ENCODE measurements at regions not wholly inside any gene's neighbourhood (a gene's known extent, or its start where the extent isn't known, plus 50 kb on each side); places are given as distances from the start of the nearest gene placed in this dataset.

- Histone ChIP-seq H3K27me3 (replicated peaks; ENCODE audit: insufficient read depth, low read length) (no peaks in the 10 kb centered on the region), H3K36me3 (replicated peaks; ENCODE audit: insufficient read depth, low read length) (no peaks in the 10 kb centered on the region), H3K4me2 (ENCODE audit: low read depth, low read length) (no peak overlapping the region), H2AFZ (ENCODE audit: low read length) (no peak overlapping the region), H3K9ac (ENCODE audit: low read length) (no peak overlapping the region), H3F3A (ENCODE audit: insufficient read depth, low read length) (no peaks in the 10 kb centered on the region), H3K79me2 (ENCODE audit: low read length) (no peaks in the 10 kb centered on the region), H4K20me1 (ENCODE audit: insufficient read depth, low read length) (no peaks in the 10 kb centered on the region), H3K4me1 (ENCODE audit: low read length) (no peaks in the 10 kb centered on the region), H3K4me3 (ENCODE audit: low read length) (no peak overlapping the region), H3K9me3 (replicated peaks; ENCODE audit: insufficient read depth, low read length) (no peaks in the 10 kb centered on the region), H3K27ac (ENCODE audit: low read length) (no peak overlapping the region), H3K9me2 (replicated peaks; ENCODE audit: insufficient read depth, low read length) (no peaks in the 10 kb centered on the region)
- DNase-seq: no peak
- TF ChIP-seq EZH2 (optimal IDR thresholded peaks at IDR 0.05; ENCODE audit: low read depth, low read length) (no peak), CTCF (IDR thresholded peaks at IDR 0.05; ENCODE audit: low read length) (no peak), EZH2phosphoT487 (IDR thresholded peaks at IDR 0.05; ENCODE audit: low read length) (no peak)
Measured at GRCh38 chr15:46266661-46267060, 631.8 kb downstream of the SQOR start.

- no peak overlapping the region for H3K4me2 ChIP-seq (ENCODE audit: low read depth, low read length)
- TF ChIP-seq EZH2phosphoT487 (IDR thresholded peaks at IDR 0.05; ENCODE audit: low read length): no peak
- no peak for TF ChIP-seq CTCF (IDR thresholded peaks at IDR 0.05; ENCODE audit: low read length)
- TF ChIP-seq EZH2 (optimal IDR thresholded peaks at IDR 0.05; ENCODE audit: low read depth, low read length): no peak
- no peaks in the 10 kb centered on the region for H3F3A ChIP-seq (ENCODE audit: insufficient read depth, low read length)
- no peak overlapping the region for H3K4me3 ChIP-seq (ENCODE audit: low read length)
- no peaks in the 10 kb centered on the region for H3K79me2 ChIP-seq (ENCODE audit: low read length)
- H3K9ac ChIP-seq (ENCODE audit: low read length): no peak overlapping the region
- H2AFZ ChIP-seq (ENCODE audit: low read length): no peak overlapping the region
- H3K9me2 ChIP-seq (replicated peaks; ENCODE audit: insufficient read depth, low read length): no peaks in the 10 kb centered on the region
- no peaks in the 10 kb centered on the region for H4K20me1 ChIP-seq (ENCODE audit: insufficient read depth, low read length)
- H3K27me3 ChIP-seq (replicated peaks; ENCODE audit: insufficient read depth, low read length): no peaks in the 10 kb centered on the region
- no peak for DNase-seq
- H3K27ac ChIP-seq (ENCODE audit: low read length): no peak overlapping the region
- H3K4me1 ChIP-seq (ENCODE audit: low read length): no peaks in the 10 kb centered on the region
- no peaks in the 10 kb centered on the region for H3K36me3 ChIP-seq (replicated peaks; ENCODE audit: insufficient read depth, low read length)
- H3K9me3 ChIP-seq (replicated peaks; ENCODE audit: insufficient read depth, low read length): no peaks in the 10 kb centered on the region
Measured at GRCh38 chr15:46270481-46271147, 635.8 kb downstream of the SQOR start.

- DNase-seq: no peak
- Histone ChIP-seq H3K27me3 (replicated peaks; ENCODE audit: insufficient read depth, low read length) (no peaks in the 10 kb centered on the region), H3K4me1 (ENCODE audit: low read length) (no peaks in the 10 kb centered on the region), H3K9ac (ENCODE audit: low read length) (no peak overlapping the region), H3K4me2 (ENCODE audit: low read depth, low read length) (no peak overlapping the region), H3K27ac (ENCODE audit: low read length) (no peak overlapping the region), H3F3A (ENCODE audit: insufficient read depth, low read length) (no peaks in the 10 kb centered on the region), H3K9me3 (replicated peaks; ENCODE audit: insufficient read depth, low read length) (no peaks in the 10 kb centered on the region), H3K4me3 (ENCODE audit: low read length) (no peak overlapping the region), H3K9me2 (replicated peaks; ENCODE audit: insufficient read depth, low read length) (no peaks in the 10 kb centered on the region), H4K20me1 (ENCODE audit: insufficient read depth, low read length) (no peaks in the 10 kb centered on the region), H3K79me2 (ENCODE audit: low read length) (no peaks in the 10 kb centered on the region), H2AFZ (ENCODE audit: low read length) (no peak overlapping the region), H3K36me3 (replicated peaks; ENCODE audit: insufficient read depth, low read length) (no peaks in the 10 kb centered on the region)
- TF ChIP-seq EZH2phosphoT487 (IDR thresholded peaks at IDR 0.05; ENCODE audit: low read length) (no peak), CTCF (IDR thresholded peaks at IDR 0.05; ENCODE audit: low read length) (no peak), EZH2 (optimal IDR thresholded peaks at IDR 0.05; ENCODE audit: low read depth, low read length) (no peak)
Measured at GRCh38 chr15:46275701-46276100, 640.9 kb downstream of the SQOR start.

All from MM.1S (cell line).